ENCODE measurements at regions not wholly inside any gene's neighbourhood (a gene's known extent, or its start where the extent isn't known, plus 50 kb on each side); places are given as distances from the start of the nearest gene placed in this dataset.

DNA sequence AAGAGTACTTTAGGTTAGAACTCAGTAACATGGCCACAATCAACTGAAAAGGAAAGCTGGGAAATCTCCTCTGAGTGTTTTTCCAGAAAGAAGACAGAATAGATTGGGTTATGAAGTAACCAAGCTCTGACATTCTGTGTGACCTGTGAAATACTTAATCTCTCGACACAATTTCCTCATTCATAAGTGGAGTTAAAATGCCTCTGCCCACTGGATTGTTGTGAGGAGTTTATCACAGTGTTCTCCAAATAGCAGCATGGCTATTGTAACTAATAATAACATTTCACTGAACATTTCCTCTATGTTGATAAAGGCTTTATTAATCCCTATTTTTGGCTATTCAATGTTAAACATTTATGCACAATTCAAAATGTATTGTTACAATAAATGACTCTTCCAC is 311.0 kb downstream of the GABRB2 start:
- DNase-seq (ENCODE audit: low read depth): no peak
- H3K4me3 ChIP-seq (ENCODE audit: low read depth, low read length): no peak overlapping the region

DNA sequence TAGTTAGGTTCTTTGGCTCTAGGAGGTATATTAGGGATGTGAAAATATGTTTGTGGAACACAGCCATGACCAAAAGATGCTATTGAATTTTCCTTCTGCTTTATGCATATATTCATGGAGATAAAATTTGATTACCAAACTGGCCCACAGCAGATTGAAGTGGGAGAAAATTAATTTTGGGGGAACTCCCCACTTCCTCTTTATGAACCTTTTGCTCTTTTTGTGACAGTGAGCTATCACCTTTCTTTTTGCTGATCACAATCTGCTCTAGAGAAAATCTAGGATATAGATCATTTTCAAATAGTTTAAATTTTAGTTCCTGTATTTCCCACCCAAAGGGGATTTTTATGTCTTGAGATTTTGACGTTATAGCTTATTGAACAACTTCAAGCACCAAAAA is 313.0 kb downstream of the GABRB2 start:
- H3K4me3 ChIP-seq (ENCODE audit: low read depth, low read length): no peak overlapping the region
- no peak for DNase-seq (ENCODE audit: low read depth)

DNA sequence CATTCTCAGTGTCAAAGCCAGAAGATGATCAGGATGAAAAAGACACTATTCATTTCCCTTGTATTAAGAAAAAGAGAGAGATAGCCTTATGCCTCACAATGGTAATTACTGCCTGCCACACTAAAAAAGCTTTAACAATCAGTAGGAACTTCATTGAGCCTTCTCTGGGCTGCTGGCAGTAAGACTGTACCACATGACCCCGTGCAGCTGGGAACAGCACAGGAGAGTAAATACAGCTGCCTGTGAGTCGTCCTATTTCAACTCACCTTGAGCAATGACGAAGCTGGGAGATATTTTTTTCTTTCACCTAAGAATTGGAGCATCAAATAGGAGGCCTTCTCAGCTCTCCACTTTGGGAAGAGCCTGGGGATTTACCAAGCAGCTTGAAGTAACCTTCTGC is 316.3 kb downstream of the GABRB2 start:
- H3K4me3 ChIP-seq (ENCODE audit: low read depth, low read length): no peak overlapping the region
- no peak for DNase-seq (ENCODE audit: low read depth)

DNA sequence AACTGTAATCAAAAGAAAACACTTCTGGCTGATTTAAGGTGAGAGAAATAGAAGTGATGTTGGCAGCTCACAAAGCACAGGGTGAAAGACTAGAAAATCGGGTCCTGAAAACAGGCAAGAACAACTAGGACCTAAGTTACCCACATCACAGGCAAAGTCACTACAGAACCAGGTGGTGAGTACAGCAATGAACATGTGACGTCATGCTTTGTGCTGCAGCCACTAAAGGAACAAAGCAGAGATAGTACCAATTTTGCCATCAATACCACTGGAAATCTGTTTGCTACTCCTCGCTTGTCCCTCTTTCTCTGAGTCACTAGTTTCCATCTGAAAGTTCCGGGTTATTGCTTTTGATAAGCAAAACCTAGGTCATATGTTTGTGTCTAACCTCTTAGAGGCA is 326.7 kb downstream of the GABRB2 start:
- no peak for DNase-seq (ENCODE audit: low read depth)
- no peak overlapping the region for H3K4me3 ChIP-seq (ENCODE audit: low read depth, low read length)

DNA sequence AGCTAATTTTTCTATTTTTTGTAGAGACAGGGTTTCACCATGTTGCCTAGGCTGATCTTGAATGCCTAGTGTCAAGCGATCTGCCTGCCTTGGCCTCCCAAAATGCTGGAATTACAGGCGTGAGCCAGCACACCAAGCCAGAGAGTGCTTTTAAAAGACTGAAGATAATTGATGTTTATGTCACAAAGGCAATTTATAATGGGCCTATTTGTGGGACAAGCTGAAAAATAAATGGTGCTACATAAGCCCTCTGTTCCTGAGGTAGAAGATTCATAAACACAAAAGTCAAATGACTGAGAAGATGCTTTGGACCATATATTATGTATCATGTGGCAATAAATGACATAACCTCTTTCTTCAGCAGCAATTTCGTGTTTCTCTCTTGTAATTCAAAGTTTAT is 329.6 kb downstream of the GABRB2 start:
- no peak overlapping the region for H3K4me3 ChIP-seq (ENCODE audit: low read depth, low read length)
- DNase-seq (ENCODE audit: low read depth): no peak

DNA sequence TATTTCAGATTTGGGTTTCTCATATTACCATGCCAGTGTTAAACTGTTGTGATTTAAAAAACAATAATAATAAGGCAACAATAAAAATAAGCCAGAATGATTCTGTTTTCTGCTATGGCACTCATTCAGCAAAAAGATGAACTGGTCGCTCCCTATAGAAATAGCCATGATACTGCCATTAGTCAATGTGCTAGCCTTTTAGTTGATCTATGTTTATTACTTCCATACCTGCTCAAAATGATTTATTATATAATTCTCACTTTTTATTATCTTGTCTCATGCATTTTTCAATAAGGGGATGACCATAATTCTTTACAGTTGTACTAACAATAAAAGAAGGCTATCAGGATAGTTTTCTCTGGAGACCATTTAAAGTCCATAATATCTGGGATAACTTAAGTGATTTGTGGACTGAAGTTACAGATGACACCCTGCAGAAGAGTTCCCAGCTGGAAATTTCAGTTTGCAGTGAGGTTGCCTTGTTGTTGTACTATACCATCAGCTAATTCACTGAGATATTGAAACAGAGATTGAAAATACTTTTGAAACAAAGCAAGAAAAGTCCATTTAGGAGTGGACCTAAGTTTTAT is 334.3 kb downstream of the GABRB2 start:
- no peak for DNase-seq (ENCODE audit: low read depth)
- H3K4me3 ChIP-seq (ENCODE audit: low read depth, low read length): no peak overlapping the region

DNA sequence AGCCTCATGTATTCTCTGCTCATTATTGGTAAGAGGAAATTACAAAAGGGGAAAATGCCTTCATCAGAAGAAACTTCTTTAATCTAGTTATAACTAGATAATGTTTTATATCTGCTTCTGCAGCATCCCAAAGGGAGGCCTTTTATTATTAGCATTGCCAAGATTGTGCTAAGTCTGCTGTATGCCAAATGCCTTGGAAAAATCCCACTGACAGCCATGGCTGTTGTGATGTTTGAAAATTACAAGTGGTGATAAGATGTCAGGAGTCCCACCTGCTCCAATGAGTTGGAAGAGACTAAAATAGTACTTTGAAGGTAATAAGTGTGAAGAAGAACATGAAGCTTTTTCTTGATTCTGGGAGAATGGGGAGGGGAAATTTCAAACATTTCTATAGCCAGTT is 345.0 kb downstream of the GABRB2 start:
- H3K4me3 ChIP-seq (ENCODE audit: low read depth, low read length): no peak overlapping the region
- no peak for DNase-seq (ENCODE audit: low read depth)

DNA sequence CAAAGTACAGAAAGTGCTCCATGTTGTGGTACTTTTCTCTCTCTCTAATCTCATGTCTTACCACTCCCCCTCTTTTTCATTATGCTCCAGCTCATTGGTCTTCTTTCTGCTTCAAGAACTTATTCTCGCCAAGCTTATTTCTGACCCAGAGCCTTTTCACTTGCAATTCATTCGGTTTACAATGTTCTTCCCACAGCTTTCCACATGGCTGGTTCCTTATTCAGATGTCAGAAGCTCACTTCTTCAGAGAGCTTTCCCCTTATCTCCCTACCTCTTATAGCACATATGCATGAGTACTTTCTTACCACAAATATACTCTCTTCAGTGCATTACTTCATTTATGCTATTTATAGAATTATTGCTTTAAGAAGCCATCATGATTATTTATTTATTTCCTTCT is 338.8 kb upstream of the ATP10B start:
- no peak for DNase-seq (ENCODE audit: low read depth)

DNA sequence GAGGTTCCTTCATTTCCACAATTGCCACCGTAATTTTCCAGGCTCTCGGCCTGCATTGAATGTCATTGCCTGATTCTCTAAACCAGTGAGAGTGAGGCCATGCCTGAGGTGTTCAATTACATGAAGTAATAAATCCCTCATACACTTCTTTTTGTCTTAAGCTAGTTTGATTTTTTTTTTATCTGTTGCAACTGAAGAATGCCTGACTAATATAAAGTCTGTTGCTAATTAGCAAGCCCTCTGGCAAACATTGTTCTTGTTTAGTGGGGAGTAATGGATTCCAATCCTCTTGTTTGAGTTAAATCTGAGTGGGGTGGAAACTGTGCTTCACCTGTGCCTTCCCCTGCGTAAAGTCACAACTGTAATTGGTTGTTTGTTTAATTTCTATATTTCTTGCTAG is 338.1 kb upstream of the ATP10B start:
- no peak for DNase-seq (ENCODE audit: low read depth)
- no peak overlapping the region for H3K4me3 ChIP-seq (ENCODE audit: low read depth, low read length)

More for the DNA sequence above, 338.8 kb upstream of the ATP10B start:
- no peak overlapping the region for H3K4me3 ChIP-seq (ENCODE audit: low read depth, low read length)

DNA sequence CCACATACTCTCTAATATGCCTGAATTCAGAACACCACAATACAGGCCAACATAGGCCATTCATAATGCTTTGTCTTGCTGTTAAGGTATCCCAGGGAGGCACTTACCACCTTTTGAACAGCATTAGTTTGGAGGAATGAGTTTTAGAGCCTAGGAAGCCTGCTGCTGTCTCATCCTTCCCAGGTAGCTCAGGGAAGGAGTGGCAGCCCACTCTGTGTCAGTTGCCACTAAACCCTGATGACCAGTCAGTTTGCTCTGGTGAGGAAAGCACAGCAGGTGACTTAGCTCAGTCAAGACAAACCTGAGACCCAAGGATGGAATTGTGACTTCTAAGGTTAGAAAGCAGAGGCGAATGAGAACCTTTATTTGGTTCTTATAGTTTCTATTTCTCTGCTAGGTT is 337.4 kb upstream of the ATP10B start:
- H3K4me3 ChIP-seq (ENCODE audit: low read depth, low read length): no peak overlapping the region
- no peak for DNase-seq (ENCODE audit: low read depth)

DNA sequence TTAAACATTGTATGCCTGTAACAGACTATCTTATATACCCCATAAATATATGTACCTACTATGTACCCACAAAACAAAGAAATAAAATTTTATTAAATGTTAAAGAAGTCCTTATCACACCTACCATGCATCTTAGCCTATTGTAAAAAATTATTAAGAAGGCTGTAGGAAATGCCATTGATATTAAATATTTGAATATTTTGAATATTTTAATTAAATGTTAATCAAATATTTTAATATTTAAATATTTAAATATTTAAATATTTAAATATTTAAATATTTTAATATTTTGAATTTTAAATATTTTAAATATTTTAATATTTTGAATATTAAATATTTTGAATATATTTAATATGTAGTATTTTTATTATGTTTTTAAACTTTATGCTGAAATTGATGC is 331.5 kb upstream of the ATP10B start:
- no peak overlapping the region for H3K4me3 ChIP-seq (ENCODE audit: low read depth, low read length)
- no peak for DNase-seq (ENCODE audit: low read depth)

DNA sequence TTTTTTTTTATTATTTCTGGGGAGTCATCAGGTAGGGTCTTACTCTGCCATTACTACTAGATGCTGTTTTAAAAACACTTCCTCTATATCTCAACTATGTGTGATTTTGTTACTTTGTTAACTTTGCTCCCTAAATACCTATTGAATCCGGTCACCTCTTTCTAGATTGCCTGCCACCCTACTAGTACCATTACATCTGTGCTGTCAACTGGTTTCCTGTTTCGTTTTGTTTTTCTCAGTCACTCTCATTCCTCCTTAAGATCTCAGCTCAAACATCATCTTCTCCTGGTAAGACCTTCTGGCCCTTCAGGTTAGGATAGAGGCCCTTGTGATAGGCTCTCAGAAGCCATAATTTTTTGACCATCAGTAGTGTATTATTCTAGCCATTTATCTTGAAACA is 324.2 kb upstream of the ATP10B start:
- DNase-seq (ENCODE audit: low read depth): no peak
- no peak overlapping the region for H3K4me3 ChIP-seq (ENCODE audit: low read depth, low read length)

DNA sequence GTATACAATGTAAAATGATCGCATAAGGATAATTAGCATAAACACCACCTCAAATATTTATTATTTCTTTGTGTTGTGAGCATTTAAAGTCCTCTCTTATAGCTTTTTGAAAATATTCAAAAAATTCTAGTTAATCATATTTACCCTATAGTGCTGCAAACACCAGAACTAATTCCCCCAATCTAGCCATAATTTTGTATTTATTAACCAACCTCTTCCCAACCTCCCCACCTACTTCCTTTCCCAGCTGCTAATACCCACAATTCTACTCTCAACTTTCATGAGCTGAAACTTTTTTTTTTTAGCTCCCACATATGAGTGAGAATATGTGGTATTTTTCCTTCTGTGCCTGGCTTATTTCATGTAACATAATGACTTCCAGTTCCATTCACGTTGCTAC is 317.8 kb upstream of the ATP10B start:
- no peak overlapping the region for H3K4me3 ChIP-seq (ENCODE audit: low read depth, low read length)
- no peak for DNase-seq (ENCODE audit: low read depth)

DNA sequence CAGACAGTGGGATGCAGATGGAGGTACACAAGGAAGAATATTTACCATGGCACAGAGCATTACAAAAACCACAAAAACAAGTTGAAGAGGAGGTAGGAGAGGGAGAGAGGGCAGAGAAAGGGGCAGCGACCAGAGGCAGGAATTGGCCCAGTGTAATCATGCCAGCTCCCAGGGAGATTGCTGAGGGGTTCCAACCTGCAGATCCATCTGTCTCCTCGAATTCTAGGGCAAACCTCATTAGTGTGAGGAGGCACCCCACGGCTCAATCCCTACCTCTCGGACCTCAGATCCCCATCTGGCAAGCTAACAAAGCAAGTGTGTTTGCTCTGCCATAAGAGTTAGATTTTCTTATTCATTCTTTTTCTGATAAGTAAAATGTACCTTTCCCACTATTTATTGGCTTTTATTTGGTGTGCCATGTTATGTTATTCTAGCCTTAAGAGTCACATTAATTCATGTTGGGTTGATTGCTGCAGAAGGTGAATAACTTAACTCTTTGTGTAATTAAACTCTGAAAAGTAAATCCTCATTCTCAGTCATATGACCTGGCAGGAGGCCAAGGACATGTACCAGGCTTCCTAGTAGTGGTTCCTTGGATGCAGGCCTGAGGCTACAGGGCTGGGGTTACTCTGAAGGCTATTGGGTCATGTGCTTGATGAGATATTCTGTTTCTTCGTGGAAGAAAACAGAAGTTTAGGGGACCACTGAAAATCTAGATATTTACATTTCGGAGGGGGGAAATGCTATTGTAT is 315.2 kb upstream of the ATP10B start:
- DNase-seq (ENCODE audit: low read depth): no peak
- H3K4me3 ChIP-seq (ENCODE audit: low read depth, low read length): no peak overlapping the region

DNA sequence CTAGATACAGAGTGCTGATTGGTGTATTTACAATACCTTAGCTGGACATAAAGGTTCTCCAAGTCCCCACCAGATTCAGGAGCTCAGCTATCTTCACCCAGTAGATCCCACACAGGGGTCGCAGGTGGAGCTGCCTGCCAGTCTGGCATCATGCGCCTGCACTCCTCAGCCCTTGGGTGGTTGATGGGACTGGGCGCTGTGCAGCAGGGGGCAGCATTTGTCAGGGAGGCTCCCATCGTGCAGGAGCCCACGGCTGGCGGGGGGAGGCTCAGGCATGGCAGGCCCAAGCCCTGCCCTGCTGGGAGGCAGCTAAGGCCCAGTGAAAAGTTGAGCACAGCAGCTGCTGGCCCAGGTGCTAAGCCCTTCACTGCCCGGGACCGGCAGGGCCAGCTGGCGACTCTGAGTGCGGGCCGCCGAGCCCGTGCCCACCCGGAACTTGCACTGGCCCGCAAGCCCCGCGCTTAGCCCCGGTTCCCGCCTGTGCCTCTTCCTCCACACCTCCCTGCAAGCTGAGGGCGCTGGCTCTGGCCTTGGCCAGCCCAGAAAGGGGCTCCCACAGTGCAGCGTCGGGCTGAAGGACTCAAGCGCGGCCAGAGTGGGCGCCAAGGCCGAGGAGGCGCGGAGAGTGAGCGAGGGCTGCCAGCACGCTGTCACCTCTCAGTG is 314.1 kb upstream of the ATP10B start:
- H3K4me3 ChIP-seq (ENCODE audit: low read depth, low read length): no peak overlapping the region
- DNase-seq (ENCODE audit: low read depth): no peak

DNA sequence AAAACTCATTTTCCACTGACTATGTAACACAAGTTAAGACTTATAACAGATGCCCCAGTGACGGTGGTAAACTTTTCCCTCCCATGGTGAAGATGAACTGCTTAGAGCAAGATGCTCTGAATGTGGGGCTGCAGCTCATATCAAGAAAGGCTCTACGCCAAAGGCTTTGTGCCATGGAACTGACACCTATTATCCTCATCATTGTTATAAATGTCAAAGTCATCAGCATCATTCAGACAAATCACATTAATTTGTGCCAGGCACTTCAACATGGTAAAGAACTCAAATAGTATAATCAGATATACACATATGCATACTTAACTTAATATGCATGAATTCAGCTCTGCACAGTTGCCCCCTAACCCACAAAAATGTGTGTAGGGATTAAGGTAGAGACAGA is 305.9 kb upstream of the ATP10B start:
- DNase-seq (ENCODE audit: low read depth): no peak
- H3K4me3 ChIP-seq (ENCODE audit: low read depth, low read length): no peak overlapping the region

DNA sequence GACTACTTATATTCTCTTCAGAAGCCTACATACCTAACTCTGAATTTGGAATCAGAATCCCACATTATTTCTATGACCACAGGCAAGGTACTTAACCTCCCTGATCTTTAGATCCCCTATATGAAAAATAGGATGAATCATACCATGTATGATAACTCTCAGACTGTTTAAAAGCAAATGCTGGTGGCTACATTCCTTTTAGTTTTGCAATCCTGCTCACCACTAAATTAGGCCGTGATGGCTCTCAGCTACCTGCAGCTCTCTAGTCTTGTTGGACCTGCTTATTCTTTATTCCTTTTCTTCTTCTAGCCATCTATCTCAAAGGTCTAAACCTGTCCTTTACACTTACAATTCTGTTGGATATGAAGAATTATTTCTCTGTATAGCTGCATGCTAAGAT is 303.4 kb upstream of the ATP10B start:
- no peak overlapping the region for H3K4me3 ChIP-seq (ENCODE audit: low read depth, low read length)
- no peak for DNase-seq (ENCODE audit: low read depth)

DNA sequence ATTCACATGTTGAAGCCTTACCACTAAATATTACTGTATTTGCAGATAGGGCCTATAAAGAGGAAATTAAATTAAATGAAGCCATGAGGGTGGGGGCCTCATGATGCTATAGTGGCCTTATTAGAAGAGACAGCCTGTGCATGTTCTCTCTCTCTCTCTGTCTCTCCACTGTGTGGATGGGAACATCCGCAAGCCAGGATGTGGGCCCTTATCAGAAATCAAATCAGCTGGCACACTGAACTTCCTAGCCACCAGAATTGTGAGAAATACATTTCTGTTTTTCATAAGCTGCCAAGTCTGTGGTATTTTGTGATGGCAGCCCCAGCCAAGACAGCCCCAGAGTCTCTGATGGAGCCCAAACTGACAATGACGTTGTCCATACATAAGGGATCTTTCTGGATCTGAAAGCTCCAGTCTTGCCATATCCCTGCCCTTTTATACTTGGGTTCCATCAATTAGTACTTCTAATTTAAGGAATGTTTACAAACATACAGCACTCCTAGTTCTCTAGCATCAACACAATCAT is 300.5 kb upstream of the ATP10B start:
- no peak for DNase-seq (ENCODE audit: low read depth)
- no peak overlapping the region for H3K4me3 ChIP-seq (ENCODE audit: low read depth, low read length)

DNA sequence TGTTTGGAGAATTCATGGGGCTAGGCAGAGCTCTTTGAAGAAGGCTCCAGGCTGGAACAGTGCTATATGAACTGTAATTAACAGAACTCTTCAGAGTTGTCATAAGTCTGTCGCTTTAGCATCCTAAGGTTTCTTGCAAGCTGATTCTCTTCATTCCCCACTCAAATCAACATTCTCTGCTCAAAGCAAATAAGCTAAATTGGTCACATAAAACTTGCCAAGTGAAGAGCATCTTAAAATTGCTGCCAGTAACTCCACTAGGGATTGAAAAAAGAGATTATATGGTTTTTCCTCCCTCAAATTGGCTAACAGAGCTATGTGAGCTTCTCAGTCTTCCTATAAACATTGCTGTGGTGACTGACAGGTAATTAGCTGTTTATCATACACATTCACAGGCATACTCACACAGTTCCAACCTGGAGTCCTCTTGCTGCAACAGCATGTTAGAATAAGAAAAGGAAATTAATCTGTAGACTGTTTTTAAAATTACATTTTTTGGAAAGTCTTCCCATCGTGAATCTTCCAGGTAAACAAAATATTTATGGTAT is 298.5 kb upstream of the ATP10B start:
- no peak overlapping the region for H3K4me3 ChIP-seq (ENCODE audit: low read depth, low read length)
- DNase-seq (ENCODE audit: low read depth): no peak

DNA sequence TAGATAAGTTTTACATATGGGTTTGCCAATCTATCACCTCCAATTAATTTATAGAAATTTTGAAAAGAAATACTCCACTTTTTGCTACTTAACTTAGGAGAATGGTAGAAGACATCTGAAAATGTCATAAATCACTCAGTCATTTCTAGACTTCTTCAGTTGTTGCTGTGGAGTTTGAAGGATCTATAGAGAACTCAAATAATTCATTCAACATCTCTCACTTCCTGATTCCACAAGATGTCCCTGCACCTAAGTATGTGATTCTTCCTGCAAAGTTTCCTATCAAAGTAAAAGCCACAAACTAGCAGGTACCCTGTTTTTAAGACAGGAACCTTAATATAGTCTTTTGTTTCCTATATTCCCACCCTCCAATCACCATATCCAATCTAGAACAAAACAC is 297.1 kb upstream of the ATP10B start:
- no peak for DNase-seq (ENCODE audit: low read depth)
- no peak overlapping the region for H3K4me3 ChIP-seq (ENCODE audit: low read depth, low read length)

Measured in skeletal muscle cell (primary cell).